HG02642 (cell line): ENCODE measurements at regions not wholly inside any gene's neighbourhood (a gene's known extent, or its start where the extent isn't known, plus 50 kb on each side); places are given as distances from the start of the nearest gene placed in this dataset.
"Not testable (repeated sequence)": the region's sequence is repeated elsewhere in the genome, so short reads cannot be mapped to it uniquely, and the experiment has no call there.

Source experiments
- ATAC-seq: cut with Tn5 transposase; IDR thresholded peaks from one replicate; pipeline ENCODE4 v1.9.1; 2021; ENCODE audit warnings: mild to moderate bottlenecking; ENCODE audit not compliant: unreplicated experiment, poor library complexity

DNA sequence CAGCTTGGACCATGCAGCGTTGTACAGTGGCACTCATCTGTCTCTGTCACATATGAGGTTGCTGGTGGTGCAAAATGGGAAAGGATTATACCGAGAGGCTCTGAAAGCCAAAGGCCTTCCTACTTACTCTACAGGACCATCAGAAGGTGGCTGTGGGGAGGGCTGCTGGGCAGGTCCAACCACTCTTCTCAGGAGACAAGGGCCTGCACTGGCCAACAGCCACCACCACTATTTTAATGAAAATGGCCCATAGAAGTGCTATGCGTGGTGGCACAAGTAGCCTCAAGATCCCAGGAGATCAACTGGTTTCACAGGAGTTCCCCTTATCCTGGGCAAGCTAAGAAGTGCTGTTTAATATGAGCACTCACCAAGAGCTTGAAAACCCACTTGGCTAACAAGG, 52.3 kb downstream of the MRPL57 start:
- ATAC-seq: no peak

DNA sequence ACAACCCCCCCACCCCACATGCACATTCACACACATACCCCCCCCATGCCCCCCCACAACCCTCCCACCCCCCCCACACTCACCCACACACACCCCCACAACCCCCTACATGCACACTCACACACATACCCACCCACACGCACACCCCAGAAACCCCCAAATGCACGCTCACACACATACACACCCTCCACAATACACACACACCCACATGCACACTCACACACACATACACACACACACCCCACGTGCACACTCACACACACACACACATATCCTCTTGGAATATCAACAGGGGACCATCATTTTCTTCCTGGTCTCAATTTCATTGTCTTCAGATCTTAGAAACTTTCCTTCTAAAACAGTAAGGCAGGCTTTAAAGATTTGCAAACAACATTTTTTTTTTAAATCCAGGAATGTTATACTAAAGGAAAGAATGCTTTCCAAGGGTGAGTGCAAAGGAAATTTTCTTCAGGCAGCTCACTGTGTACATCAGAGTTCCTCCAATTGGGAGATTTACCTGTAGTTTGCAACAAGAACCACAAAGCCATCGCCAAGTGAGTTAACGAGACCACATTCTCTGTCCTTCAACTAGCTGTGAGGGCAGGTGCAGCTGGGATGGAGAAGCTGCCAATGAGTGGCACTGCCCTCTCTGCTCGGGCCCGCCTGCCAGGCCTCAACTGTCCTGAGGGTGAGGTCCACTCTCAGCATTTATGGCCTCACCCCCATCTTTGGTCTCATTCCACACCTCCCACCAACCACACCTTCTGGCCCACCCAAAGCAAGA, 53.0 kb downstream of the MRPL57 start:
- no peak for ATAC-seq

DNA sequence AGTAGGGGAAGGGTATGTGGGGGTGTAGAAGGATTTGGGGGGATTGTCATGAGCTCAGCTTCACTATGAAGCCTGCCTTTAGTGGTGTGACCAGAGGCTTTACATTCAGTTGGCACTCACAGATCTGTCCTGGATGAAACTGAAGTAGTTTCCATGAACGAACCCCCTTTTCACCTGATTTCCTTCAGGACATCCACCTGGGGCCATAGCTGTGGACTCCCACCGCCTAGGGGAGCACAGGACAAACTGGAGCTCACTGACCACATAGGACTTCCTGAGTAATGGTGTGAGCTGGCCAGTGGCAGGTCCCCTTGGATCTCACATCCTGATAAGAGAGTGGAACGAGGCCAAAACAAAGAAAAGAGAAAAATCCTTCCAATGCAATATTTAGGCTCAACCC, 54.1 kb downstream of the MRPL57 start:
- no peak for ATAC-seq

DNA sequence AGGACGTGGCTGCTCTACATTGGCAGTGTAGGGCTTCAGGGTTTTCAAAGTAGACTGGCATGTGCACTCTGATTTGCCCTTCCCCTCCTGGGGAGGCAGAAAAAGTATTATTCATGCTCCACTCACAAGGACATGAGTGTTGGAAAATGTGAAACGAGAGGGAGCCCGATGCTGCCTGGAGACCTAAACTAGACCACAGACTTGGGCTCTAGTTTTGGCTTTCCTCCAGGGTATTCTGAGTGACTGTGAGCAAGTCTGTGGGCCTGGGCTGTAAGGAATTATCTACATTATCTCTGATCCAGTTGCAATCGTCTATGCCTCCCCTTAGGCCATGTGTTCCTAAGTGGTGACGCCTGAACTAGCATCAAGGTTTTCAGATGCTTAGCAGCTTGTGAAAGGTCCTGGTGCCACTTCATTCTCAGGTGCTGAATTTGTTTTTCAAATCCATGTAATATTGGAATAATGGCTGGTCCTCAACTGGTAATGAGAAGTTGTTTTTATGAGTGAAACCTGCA, 55.0 kb downstream of the MRPL57 start:
- no peak for ATAC-seq

DNA sequence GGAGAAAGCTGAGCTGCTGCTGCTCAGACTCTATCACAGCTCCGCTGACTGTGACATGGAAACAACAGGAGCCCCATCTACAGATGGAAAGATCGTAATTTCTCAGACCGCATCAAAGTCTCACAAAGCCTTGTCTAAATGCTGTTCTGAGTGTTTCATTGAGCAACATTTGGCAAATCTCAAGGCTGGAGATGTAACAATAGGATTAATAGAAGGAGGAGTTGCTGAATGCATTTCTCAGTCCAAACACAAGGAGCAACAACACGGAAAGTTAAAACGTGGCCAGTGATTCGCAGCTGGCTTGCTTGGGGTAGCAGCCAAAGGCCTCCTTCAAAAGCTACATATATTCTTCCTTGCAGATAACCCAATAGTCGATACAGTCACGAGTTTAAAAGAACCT, 55.7 kb downstream of the MRPL57 start:
- no peak for ATAC-seq

DNA sequence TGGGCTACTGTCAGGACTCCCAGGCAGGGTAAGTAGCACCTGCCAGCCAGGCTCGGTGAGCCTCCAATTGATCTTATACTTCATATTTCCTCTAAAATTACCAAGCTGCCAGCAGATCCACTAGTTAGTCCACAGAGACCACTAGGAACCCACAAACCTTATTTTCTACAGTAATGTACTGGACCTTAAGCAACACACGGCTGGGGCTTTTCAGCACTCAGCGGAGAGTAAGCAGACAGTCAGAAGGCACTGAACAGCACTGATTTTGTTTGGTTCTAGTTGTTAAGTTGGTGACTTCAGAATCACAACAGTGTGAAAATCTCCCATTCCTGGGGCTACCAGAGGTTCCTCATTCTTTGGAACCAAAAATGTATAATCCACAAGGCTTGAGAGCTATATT, 56.1 kb downstream of the MRPL57 start:
- no peak for ATAC-seq

DNA sequence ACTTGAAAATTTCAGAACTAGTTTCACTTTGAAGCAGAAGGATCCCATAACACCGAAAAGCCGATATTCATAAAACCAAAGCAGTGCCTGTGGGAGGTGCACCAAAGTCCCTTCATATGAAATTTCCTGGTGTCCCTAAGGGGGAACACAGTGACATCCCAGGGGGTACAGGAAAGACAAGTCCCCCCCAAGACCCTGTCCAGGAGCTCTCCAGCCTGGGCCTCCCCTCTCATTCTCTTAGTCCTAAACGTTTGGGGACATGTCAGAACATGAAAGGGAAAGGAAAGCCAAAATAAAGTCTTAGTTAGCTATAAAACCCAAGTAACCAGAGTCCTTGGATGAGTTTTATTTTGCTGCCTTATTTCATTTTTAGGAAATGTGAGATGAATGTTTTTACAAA, 56.6 kb downstream of the MRPL57 start:
- no peak for ATAC-seq

DNA sequence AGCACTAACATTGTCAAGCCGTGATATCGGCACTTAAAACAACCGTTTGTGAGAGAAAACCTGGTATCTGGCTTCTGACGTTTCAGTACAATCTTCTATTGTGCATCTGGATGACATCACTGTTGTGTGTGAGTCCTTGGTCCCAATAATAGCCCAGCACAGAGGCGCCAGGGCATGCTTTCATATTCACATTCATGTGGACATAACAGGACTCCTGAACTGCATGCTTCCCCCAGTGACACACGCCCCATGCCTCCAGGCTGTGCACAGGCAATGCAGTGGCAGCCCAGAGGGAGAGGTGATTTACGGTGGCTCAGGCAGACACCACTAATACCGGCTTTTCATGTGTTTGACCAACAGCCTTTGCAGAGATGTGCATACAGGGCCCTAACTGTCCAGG, 58.1 kb downstream of the MRPL57 start:
- no peak for ATAC-seq

DNA sequence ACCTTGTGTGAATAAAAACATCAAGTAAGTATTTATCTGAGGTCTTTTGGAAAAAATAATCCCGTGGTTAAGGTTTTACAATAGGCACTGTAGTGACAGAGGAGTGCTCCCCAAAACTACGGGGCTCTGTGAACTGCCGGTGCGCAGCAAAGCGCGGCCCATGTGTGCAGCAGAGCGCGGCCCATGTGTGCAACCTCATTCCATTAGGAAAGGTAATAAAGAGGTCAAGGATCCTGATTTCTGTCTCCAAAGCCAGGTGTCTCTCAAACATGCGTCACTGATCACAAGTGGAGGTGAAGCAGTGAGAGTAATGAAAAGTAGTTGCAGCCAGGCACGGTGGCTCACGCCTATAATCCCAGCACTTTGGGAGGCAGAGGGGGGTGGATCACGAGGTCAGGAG, 58.7 kb downstream of the MRPL57 start:
- no peak for ATAC-seq

DNA sequence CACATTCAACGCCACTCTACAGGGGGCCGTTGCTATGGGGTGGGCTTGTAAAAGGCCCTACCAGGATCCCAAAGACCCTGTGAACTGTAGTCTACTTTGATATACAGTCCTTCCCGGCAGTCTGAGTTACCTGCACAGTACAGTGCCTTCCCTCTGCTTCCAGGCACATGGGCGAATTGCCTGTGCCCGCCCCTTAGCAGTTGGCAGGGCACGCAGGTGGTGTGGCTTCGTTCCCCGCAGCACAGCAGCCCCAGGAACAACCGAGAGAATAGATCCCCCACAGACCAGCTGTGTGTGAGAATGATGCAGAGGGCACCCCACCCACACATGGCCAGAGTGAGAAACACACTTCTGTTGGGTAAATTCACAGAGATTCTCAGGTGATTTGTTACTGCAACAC, 60.6 kb downstream of the MRPL57 start:
- no peak for ATAC-seq

DNA sequence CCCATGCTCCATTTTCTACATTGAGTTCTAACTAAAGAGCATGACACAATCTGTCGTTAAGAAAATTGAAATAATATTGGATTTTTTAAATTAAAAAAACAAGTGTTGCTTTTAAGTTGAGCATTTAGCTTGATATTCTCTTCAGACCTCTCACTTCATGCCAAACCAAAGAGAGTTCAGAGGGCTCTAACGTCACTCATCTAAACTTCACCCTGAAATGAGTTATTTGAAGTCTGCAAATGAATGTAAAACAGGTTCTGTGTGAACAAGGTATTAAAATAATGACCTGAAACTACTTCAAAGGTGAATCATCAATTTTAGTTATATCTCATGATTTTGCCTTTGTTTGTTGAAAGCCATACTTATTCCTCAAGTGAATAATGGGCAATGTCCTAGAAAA, 61.8 kb downstream of the MRPL57 start:
- no peak for ATAC-seq

DNA sequence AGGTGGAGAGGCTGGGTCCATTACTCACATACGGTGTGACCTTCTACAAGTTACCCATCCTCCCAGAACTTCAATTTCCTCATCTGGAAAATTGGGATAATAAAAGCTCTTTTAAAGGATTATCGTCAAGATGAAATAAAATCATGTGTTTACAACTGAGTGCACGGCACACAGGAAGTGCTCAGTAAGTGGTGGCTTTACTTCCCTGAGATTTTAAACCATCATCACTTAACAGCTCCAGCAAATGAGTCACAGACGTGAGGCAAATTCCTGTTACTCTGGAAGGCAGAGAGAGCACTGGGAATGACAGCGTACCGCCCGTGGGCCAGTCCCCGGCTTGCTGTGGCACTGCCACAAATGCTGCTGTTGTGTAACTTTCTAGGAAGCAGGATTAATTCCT, 64.1 kb downstream of the MRPL57 start:
- no peak for ATAC-seq

DNA sequence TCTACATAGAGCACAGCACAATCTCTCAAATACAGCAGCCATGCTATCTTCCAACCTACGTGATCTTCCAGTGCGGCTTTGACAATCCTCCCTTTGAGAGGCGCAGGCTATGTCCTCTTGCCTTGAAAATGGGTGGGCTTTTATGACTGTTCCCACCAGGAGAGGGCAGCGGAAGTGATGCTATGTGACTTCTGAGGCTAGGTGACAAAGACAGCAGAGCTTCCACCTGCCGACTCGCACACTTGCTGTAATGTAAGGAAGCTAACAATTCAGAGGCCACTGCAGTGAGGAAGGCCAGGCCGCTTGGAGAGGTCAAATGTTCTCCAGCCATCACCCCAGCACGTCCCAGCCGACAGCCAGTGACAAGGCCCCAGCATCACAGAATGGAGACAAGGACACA, 65.8 kb downstream of the MRPL57 start:
- no peak for ATAC-seq

DNA sequence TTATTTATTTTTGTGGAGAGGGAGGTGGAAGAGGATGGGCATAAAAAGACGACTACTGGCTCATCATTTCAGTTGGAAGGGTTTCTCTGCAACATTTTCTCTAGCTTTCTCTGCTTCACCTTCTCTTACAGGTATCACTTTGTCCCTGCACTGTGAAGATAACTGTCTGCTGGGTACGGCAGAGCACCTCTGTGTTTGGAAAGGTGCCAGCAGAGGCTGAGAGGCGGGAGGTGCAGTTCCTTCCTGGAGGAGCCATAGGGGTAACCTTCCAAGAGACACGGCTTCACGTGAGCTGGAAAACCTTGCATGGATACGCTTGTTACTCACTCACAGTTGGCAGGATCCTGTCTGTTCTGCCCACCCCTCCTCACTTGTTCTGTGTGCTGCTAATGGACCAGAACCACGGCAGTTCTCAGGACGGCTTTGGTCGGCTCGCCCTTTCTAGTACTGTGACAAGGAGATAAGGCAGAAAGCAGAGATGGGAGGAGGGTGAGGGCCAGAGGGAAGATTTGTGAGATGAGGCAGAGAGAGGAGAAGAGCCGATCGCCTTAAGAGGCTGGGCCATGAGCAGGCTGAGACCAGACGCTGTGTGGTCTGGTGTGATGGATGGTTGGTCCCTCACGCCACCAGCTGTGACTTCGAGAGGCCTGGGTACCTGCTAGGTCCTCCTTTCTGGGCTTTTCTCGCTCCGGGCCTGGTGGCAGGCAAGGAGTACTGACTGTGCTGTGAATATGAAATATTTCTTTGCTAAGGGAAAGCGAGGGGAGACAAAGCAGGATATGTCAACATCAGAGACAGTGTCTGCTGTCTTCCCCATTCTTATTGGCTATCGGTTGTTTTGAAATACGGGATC, 66.8 kb downstream of the MRPL57 start:
- no peak for ATAC-seq

DNA sequence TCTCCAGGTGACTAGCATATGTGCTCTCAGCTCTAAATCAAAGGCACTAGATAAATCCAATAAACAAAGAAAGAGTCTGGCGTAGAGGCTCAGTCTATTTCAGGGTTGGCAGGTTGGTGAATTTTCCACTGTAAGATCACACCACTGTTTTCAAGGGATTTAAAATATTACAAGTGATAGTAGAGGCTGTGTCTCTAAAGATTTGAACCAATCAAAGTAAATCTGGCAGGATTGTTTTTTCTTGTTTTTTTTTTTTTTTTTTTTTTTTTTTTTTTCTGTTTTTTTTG, 67.4 kb downstream of the MRPL57 start:
- not testable (repeated sequence) for ATAC-seq

DNA sequence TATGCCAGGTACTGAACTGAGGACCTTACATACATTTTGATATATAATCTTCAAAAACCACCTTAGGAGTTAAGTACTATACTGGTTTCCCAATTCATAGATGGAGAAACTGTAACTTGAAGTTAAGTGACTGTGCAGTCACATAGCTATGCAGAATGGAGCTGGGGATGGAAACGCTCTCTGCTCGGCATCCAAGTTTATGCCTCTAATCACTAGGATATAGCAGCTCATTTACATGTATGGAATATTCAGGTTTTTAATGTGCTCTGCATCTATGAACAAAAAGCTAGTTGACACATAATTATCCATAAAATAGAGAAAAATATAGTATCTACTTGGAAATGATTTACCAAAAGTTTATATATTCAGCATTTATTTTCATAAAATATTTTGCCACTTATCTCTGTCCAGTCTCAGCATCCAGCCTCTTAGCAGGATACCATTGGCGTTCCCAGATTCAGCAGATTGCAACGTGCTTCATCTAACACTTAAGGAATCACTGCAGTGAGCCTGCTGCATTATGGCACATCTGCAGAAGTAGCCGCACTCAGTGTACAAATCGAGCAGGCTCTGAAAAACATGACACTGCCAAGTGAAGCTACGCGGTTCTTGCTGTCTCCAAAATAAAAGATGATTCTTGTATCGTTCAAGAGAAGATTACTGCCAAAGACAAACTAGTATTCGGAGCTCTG, 70.4 kb downstream of the MRPL57 start:
- no peak for ATAC-seq

DNA sequence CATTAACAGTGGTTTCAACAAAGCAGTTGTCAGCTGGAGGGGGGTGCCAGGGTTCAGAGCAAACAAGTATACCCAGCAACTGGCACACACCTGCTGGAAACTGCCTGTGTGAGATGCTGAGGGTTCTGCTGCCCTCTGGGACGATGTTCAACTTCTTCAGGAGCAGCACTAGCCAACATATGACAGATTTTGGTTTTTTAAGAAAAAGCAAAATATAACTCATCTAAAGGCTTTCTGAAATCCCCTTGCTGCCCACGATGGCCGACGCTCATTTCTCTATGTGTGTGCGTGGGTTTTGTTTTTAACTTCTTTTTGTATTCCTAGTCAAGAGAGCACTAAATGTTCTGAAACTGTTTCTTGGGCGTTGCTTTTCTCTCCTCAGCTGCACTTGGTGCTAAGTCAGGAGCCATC, 79.9 kb downstream of the MRPL57 start:
- no peak for ATAC-seq

DNA sequence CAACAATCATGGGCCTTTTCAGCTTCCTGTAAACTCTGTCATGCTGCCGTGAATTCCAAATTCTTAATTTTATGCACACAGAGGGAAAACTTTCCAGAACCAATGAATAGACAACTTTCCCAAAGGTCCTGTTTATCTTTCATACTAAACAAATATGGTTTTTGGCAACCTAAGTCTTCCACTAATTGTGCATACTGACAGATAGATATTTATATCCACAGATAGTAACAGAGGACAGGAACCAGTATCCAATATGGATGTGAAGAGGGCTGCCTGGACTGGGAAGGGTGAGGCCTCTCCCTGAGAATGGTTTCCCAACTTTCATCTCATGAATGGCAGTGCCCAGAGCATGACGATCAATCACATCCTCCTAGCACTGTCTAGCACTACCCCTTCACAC, 80.4 kb downstream of the MRPL57 start:
- no peak for ATAC-seq

DNA sequence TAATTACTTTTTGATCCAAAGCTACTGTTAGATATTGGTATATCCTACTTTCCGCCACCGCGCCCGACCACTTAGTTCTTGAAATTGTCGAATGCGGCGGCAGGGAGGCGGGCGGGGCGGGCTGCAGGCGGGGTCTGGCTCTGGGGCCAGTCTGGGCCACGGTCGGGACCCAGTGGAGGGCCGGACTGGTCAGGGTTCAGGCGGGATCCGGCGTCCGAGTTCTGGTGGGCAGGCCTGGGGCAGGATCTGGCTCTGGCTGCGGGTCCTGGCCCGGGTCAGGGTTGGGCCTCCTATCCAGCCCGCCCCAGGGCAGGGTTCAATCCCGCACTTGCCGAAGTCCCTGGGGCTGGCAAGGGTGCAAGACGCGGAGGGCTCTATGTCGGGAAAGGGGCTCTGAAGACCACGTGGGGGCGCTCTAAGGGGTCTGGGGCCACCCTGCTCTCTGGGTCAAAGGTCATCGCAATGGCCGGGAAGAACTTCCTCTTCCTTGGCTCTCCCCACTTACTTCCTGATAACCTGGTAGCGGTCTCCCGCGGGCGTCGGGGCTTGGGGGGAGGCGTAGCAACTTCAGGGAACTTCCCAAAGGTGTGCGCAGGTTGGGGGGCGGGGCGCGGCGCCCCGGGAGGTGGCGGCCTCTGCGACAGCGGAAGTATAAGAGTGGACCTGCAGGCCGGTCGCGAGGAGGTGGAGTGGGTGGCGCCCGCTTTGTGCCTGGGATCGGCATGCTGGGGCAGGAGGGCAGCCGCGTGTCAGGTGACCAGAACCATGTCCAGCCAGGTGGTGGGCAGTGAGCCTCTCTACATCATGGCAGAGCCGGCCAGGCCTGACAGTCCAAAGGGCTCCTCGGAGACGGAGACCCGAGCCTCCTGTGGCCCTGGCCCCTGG, 83.4 kb downstream of the MRPL57 start:
- no peak for ATAC-seq

DNA sequence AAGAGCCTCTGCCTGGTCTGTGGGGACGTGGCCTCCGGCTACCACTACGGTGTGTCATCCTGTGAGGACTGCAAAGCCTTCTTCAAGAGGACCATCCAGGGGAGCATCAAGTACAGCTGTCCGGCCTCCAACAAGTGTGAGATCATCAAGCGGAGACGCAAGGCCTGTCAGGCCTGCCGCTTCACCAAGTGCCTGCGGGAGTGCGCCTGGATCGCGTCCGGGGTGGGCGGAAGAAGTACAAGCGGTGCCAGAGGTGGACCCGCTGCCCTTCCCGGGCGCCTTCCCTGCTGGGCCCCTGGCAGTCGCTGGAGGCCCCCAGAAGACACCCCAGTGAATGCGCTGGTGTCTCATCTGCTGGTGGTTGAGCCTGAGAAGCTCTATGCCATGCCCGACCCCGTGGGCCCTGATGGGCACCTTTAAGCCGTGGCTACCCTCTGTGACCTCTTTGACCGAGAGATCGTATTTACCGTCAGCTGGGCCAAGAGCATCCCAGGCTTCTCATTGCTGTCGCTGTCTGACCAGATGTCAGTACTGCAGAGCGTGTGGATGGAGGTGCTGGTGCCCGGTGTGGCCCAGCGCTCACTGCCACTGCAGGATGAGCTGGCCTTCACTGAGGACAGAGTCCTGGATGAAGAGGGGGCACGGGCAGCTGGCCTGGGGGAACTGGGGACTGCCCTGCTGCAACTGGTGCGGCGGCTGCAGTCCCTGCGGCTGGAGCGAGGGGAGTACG, 84.3 kb downstream of the MRPL57 start:
- not testable (repeated sequence) for ATAC-seq
